Activated CD8-positive, alpha-beta T cell treated with anti-CD3 and anti-CD28 coated beads for 36 hours (primary cell): ENCODE measurements at regions not wholly inside any gene's neighbourhood (a gene's known extent, or its start where the extent isn't known, plus 50 kb on each side); places are given as distances from the start of the nearest gene placed in this dataset.
A peak's percentile ranks its signal among the peaks of the same experiment; 100 is the strongest.

Source experiments
- ATAC-seq: fragments of 200-7000 bp; cut with Tn5 transposase; one replicate; pipeline ENCODE4 v1.10.0; 2021; ENCODE audit warnings: mild to moderate bottlenecking, moderate library complexity
- CTCF ChIA-PET: fragments of 350-600 bp; sonication (Branson Sonifier 250); formaldehyde crosslinking; loops from one replicate; lab custom pipeline; 2021; ENCODE audit warnings: antibody characterized with exemption; lab: Charles Lee
- POLR2A ChIA-PET: fragments of 350-600 bp; sonication (Branson Sonifier 250); formaldehyde crosslinking; loops from one replicate; lab custom pipeline; 2021; ENCODE audit warnings: antibody characterized with exemption; lab: Charles Lee
- DNase-seq: peaks from one replicate; pipeline ENCODE4 v3.0.0-alpha.2; 2020
- H3K27ac Mint-ChIP-seq: one replicate; pipeline ENCODE4 v1.8.0; 2021; ENCODE audit warnings: mild to moderate bottlenecking, mixed read lengths
- H3K27me3 Mint-ChIP-seq: one replicate; pipeline ENCODE4 v1.8.0; 2021; ENCODE audit warnings: mixed read lengths
- H3K36me3 Mint-ChIP-seq: one replicate; pipeline ENCODE4 v1.8.0; 2021; ENCODE audit warnings: low read depth, mixed read lengths
- H3K4me1 Mint-ChIP-seq: one replicate; pipeline ENCODE4 v1.8.0; 2021; ENCODE audit warnings: low read depth, mixed read lengths
- H3K4me3 Mint-ChIP-seq: one replicate; pipeline ENCODE4 v1.8.0; 2021; ENCODE audit warnings: mild to moderate bottlenecking, moderate library complexity, mixed read lengths
- H3K9me3 Mint-ChIP-seq: one replicate; pipeline ENCODE4 v1.8.0; 2021; ENCODE audit warnings: mixed read lengths
- intact Hi-C: fragments of 100-400 bp; cut with micrococcal nuclease; formaldehyde crosslinking; loops from one replicate; pipeline ENCODE4 v1.10.0; 2022
- TF ChIP-seq, protein P1 (sequence below): fragments of 200-600 bp; IDR thresholded peaks from one replicate; pipeline ENCODE4 v1.8.0; 2022; ENCODE audit warnings: antibody characterized with exemption, mild to moderate bottlenecking

DNA sequence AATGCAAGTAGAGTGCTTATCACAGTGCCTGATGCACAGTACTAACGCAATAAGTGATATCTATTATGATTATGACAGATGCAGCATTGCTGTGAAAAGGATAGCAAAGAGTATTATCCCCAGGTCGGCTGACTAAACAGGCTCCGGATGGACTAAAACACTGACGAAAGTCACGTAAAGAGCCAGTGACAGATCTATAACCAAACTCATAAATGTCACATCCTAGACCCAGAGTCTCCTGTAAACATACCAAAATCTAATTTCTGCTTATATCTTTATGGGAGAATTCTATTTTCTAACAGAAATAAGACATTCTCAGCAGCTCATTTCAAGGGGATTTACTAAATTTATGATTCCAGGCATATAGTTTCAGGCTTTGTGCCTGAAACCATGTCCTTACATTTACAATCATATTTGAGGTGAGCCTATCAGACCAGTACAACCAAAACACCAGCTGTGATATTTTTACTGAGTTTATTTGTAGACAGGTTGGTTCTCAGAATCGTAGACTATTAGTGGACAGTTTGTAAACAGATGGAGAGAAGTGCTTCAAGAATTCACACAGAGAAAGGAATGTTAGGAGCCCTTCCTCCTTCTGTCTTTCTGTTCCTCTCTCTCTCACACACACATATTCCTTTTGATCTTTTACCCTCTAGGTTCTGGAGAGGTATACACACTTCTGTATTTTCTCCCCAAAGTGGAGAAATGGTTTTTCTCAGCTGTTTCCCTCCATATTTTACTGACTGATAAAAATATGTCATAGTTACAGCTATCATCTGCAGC lies 52.4 kb upstream of the WDR26 start:
- DNase-seq (no peak), ATAC-seq (no peak)
- ChIA-PET POLR2A (interaction anchor here (0.6 kb wide), 1 partner anchor 157 kb away, joined by 3 read pairs; the partner anchor contains the start of gene NVL), CTCF (interaction anchor here (0.7 to 2.6 kb wide), 2 partner anchors 8 to 11 kb away, joined by 3 to 9 read pairs; no protein-coding TSS in a partner anchor)
- intact Hi-C loops = no loop called here
- Mint-ChIP-seq H3K4me3 (no peak overlapping the region), H3K4me1 (peaks cover 8% of the 10 kb centered on the region), H3K27me3 (no peaks in the 10 kb centered on the region), H3K27ac (no peak overlapping the region), H3K36me3 (no peaks in the 10 kb centered on the region), H3K9me3 (no peaks in the 10 kb centered on the region)
- TF ChIP-seq, protein P1, sequence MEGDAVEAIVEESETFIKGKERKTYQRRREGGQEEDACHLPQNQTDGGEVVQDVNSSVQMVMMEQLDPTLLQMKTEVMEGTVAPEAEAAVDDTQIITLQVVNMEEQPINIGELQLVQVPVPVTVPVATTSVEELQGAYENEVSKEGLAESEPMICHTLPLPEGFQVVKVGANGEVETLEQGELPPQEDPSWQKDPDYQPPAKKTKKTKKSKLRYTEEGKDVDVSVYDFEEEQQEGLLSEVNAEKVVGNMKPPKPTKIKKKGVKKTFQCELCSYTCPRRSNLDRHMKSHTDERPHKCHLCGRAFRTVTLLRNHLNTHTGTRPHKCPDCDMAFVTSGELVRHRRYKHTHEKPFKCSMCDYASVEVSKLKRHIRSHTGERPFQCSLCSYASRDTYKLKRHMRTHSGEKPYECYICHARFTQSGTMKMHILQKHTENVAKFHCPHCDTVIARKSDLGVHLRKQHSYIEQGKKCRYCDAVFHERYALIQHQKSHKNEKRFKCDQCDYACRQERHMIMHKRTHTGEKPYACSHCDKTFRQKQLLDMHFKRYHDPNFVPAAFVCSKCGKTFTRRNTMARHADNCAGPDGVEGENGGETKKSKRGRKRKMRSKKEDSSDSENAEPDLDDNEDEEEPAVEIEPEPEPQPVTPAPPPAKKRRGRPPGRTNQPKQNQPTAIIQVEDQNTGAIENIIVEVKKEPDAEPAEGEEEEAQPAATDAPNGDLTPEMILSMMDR = no peak

- no peaks in the 10 kb centered on the region for H3K36me3 Mint-ChIP-seq
- no peak overlapping the region for H3K4me3 Mint-ChIP-seq
- no peak for DNase-seq
- H3K27me3 Mint-ChIP-seq = no peaks in the 10 kb centered on the region
- ChIA-PET POLR2A (interaction anchor here (0.6 to 1.2 kb wide), 2 partner anchors 9 to 11 kb away, joined by 3 read pairs; no protein-coding TSS in a partner anchor), CTCF (interaction anchor here (0.9 to 2.6 kb wide), 3 partner anchors 9 to 31 kb away, joined by 3 to 9 read pairs (median 4); no protein-coding TSS in a partner anchor)
- peak; percentile 45 for ATAC-seq
- H3K9me3 Mint-ChIP-seq = no peaks in the 10 kb centered on the region
- intact Hi-C loops = no loop called here
- H3K27ac Mint-ChIP-seq = no peak overlapping the region
- peaks cover 8% of the 10 kb centered on the region for H3K4me1 Mint-ChIP-seq
- TF ChIP-seq, protein P1 = no peak
Measured at GRCh38 chr1:224488806-224489499, 54.4 kb upstream of the WDR26 start.

DNA sequence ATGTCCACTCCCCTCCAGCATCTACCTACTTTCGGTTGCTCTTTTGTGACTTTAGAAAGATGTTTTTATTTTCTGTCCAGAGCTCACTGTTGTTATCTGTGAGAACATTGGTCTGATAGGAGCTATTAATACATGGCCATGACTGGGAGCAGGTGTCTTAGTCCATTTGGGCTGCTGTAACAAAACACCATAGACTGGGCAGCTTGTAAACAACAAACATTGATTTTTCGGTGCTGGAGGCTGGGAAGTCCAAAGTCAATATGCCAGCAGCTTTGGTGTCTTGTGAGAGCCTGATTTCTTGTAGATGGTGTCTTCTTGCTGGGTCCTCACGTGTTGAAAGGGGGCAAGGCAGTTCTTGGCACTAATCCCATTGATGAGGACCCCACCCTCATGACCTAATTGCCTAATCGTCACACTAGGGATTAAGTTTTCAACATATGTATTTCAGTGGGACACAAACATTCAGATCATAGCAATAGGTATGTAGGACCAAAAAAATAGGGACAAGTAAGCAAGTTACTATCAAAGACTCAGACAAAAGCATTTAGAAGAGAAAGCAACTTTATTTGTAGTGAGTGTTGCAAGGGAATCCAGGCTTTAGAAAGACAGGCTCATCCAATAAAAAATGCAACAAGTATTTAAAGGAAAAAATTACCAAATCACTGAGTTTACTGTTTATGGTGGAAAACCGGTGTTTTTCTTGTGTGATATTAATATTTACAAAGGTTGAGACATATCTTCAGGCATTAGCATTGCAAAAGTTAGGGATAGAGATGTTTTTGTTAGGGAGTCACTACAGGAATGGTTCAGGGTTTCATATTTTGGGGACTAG lies 55.2 kb upstream of the WDR26 start:
- intact Hi-C loops = no loop called here
- DNase-seq (no peak), ATAC-seq (no peak)
- H3K27me3 Mint-ChIP-seq = no peaks in the 10 kb centered on the region
- no peak overlapping the region for H3K4me3 Mint-ChIP-seq
- H3K36me3 Mint-ChIP-seq = no peaks in the 10 kb centered on the region
- ChIA-PET CTCF (interaction anchor here (1.0 to 2.6 kb wide), 2 partner anchors 8 to 32 kb away, joined by 4 to 9 read pairs; no protein-coding TSS in a partner anchor), POLR2A (interaction anchor here (0.6 to 1.2 kb wide), 2 partner anchors 8 to 12 kb away, joined by 3 read pairs; no protein-coding TSS in a partner anchor)
- TF ChIP-seq, protein P1 = no peak
- peaks cover 8% of the 10 kb centered on the region for H3K4me1 Mint-ChIP-seq
- H3K27ac Mint-ChIP-seq = no peak overlapping the region
- no peaks in the 10 kb centered on the region for H3K9me3 Mint-ChIP-seq

DNA sequence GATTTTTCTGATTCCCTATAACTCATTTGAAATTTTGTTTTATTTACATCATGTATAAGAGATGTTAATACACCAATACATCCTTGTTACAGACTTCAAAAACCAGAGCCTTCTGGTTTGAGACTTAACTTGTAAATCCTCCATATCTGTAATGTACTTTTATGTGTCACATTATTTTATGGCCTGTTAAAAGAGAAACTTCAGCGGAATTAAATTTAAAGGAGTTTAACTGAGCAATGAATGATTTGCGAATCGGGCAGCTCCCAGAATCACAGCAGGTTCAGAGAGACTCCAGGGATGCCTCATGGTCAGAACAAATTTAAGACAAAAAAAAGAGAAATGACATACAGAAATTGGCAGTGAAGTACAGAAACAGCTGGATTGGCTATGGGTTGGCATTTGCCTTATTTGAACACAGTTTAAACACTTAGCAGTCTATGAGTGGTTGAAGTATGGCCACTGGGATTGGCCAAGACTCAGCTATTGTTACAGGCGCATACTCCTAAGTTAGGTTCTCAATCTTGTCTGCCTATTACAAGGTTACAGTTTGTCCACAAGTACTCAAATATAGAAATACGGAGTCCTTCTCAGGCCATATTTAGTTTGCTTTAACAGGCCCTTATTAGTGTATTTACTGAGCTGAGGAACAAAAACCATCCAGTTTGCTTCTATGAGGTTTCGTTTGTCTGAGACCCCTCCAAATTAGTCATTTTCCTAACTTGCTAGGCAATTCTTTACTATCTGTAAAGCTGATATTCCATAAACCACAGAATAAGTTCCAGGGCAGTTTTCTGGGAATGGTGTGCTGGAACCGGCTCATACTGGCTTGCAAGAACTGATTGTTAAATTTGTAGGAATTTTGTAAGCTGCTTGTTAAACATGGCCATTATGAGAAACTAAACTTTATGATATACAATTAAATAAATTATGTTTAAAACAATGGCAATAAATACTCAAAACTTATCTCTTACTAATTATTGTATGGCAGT lies 56.2 kb upstream of the WDR26 start:
- no peak overlapping the region for H3K4me3 Mint-ChIP-seq
- intact Hi-C loops = no loop called here

More for the DNA sequence above, 56.2 kb upstream of the WDR26 start:
- ChIA-PET POLR2A (no interaction called here), CTCF (interaction anchor here (0.8 to 1.2 kb wide), 3 partner anchors 12 to 33 kb away, joined by 3 to 8 read pairs (median 5); no protein-coding TSS in a partner anchor)
- Mint-ChIP-seq H3K36me3 (no peaks in the 10 kb centered on the region), H3K4me1 (peaks cover 8% of the 10 kb centered on the region), H3K27me3 (no peaks in the 10 kb centered on the region), H3K27ac (no peak overlapping the region), H3K9me3 (no peaks in the 10 kb centered on the region)
- no peak for ATAC-seq
- DNase-seq = no peak
- TF ChIP-seq, protein P1 = no peak
